Activated CD4-positive, alpha-beta T cell treated with anti-CD3 and anti-CD28 coated beads, Interleukin-2, Interleukin-6, amounts not matched to agents 100 ng/mL and 50 ng/mL, durations not matched to agents 16 hours and 8 hours (primary cell): ENCODE measurements at regions not wholly inside any gene's neighbourhood (a gene's known extent, or its start where the extent isn't known, plus 50 kb on each side); places are given as distances from the start of the nearest gene placed in this dataset.

Source experiments
- DNase-seq: peaks from one replicate; pipeline ENCODE4 v3.0.0-alpha.2; 2020

DNA sequence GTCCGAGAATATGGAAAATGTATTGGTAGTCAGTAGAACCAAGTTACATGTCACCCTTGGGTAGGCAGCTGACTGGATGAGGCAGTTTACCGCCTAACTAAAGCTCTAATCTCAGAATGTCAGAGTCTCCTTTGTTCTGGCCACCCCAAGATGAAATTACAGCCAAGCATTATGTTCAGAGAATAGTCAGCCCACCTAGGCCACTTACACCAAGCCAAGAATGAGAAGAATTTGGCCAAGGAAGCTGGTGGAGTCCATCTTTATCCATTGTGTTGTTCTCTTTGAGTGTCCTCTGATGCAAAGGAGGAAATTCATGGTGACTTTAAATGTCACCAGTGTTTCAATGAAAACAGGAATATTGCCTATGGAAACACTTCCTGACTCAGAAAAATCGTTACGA, 275.1 kb upstream of the MAP3K1 start:
- DNase-seq = no peak

DNA sequence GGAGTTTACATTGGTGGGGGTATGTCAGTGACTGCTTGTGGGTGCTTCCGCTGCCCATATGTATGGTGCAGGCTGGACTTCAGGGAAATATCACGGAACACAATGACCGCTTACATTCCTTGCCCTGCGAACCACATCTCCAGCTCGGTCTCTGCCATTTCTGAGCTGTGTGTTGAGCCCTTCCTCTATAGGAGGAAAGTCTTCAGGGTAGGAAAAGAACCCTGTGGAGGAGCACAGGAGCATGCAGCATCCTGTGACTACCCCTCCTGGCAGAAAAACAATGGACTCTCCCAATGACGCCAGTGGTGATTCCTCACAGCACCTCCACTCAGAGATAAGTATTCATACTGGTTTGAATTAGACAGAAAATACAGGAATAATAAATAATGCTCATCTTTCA, 276.8 kb upstream of the MAP3K1 start:
- DNase-seq = no peak

DNA sequence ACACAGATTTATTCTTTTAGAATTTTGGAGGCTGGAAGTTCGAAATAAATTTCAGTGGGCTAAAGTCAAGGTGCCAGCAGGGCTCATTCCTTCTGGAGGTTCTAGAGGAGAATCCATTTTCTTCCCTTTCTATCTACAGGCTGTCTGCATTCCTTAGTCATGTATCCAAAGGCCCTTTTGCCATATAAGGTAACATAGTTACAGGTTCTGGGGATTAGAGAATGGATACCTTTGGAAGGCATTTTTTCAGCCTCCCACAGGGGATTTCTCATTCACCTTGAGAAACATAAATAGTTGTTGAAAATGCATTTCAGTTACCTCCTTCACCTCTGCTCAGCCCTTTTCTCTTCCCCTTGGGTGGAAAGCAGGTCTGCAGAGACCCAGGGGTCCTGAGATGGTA, 280.0 kb upstream of the MAP3K1 start:
- no peak for DNase-seq

DNA sequence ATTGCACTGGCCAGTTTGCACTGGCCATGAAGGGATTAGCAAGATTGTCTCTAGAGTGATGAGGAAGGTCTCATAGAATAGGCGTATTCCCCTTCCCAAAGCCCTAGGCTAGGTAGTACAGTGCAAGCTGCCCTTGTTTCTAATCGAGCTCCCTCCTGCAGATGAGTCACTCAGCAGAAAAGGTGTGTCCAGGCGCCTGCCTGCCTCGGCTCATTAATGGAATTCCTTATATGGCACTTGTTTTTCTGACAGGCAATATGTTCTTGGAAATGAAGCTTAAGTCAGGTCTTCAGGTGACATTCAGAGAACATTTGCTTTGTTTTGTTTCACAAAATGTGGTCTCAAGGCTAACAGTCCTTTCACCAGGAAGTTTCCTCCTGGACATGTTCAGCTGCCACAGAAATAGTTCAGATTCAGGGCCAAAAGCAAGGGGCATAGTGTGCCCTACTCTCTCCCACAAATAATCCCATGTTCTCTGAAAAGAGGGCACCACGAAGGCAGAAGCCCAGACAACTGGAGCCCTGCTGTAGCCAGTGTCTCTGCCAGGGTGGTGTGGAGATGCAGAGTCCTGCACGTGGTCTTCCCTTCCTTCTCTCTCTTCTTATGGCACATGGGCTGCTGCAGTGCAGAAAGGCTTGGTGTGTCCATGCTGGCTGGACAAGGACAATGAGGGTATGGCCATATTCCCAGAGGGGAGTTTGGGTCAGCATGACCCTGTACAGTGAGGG, 281.1 kb upstream of the MAP3K1 start:
- DNase-seq = no peak

DNA sequence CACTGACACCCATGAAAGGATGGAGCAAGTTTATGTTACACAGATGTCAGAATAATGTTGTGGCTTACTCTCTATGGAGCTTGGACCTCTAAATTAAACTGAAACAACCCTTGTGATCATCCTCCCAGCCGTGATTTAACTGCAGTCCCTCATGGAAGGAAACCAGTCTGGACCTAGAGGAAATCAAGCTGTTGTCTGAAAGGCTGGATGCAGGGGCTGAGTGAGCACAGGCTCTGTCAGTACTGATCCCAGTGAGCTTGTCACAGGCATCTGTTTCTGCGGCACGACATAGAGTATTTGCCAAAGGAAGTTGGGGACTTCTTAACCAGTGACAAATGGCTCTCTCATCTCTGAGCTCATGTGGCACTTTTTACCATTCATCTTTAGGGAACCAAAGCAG, 282.9 kb upstream of the MAP3K1 start:
- DNase-seq = no peak

DNA sequence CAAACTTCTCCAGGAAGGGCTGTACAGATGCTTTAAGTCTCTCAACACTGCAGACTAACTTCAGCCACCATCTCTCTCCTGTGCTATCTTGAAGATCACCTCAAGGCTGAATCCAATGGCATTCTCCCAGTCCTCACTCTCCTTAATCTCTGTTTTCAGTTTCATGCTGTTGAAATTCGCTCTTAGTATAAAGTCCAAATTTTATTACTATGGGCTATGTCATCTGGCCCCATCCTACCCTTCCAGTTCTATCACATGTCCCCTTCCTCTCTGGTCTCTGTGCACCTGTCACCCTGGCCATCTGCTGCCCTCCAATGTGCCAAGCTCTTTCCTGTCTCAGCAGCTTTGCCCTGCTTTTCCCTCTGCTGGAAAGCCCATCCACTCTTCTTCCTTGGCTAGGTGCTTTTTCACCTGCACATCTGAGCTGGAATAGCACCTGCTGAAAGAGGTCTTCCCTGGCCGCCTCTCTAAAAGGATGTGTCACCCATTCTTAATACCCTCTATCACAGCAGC, 284.7 kb upstream of the MAP3K1 start:
- DNase-seq = no peak

DNA sequence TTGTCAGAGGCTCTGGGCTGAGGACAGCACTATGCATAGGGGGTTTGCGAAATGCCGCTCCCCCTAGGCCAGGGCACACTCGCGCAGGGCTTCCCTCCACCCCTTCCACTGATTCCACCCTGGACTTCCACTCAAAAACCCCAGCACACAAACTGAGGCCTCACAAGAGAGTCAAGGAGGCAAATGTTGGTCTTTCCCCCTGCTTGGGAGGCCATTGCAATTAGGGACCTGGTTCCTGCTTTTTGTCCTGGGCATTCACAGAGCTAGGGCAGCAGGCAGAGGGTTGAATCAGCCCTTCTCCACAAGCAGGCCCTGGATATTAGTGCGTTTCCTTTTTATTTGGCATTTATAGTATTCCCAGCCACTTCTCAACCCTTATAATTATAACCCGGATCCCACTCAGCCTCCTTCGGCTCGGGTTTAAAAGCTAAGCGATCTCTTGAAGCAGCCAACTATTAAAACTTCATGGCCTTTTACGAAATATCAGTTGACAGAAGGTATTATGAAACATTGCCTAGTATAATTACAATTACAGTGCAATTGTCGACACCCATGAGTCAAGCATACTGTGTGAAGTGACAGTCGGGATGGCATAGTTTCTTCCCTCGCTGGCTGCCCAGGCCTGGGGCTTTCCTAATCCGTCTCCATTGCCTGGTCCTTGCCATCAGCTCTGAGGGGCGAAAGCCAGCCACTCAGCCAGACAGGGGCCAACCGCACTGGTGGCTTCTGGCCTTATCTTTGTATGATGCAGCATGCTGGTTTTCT, 285.5 kb upstream of the MAP3K1 start:
- no peak for DNase-seq

DNA sequence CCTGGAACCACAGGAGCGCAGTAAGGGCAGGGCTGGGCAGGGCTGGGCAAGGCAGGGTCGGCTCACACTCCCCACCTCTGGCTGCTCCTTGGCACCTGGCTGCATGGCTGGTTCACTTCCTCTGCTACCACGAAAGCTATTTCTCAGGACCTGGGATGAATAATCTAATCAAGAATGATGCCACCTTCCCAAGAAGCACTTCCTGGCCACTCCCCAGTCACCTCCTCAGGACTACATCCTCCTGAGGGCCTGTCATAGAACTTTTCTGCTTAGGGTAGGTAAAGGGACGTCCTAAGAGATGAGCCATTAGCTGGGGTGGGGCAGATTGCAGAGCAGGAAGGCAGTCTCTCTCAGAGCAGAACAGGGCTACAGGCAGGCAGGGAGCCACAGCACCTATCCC, 288.2 kb upstream of the MAP3K1 start:
- DNase-seq = no peak

DNA sequence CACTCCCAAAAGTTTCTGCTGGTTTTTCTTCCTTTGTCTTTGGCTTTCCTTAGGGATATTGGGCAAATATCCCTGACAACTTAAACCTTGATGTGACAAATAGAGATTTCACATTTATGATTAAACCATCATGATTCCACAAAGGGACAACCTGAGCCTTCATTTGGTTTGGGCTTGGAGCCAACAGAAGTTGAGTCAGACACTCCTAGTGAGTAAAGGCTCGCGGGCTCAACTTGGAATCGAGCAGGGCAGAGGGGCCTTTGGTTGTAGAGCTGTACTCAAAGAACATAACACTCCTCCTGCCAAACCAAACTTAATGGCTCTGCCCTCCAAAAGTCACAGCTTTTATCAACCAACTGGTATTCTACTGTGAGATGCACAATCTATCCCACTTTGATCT, 290.2 kb upstream of the MAP3K1 start:
- no peak for DNase-seq

DNA sequence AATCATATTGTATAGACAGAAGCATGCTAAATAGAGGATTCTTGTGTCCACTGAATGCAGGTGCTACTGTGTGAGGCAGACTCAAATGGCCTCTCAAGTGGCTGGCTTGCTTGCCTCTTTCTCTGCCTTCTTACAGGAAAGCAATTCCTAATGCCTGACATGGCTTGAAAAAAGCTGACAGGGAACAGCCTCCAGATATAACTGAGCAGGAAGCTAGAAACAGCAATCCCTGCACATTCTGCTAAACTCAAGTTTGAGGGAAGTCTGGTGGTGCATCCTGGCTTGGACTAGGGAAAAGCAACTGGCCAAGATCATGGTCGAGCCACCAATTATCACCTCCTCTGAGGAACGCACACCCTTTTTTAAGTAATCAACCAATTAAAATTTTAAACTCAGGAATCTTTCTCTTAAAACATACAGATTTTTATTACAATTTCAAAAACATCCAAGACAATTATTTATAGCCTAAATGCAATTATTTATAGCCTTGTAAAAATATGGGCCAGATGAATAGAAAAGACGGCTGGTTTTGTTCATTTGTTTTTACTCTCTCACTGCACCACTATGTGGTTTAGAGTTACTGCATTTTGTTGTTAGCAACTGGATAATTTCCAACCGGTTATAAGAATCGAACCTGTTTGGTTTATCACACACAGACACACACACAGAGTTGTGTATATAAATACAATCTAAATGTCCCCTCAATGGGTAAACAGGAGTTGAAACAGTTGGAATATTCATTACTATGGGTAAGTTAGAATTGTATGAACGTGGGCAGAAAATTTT, 290.9 kb upstream of the ANKRD55 start:
- DNase-seq = no peak

DNA sequence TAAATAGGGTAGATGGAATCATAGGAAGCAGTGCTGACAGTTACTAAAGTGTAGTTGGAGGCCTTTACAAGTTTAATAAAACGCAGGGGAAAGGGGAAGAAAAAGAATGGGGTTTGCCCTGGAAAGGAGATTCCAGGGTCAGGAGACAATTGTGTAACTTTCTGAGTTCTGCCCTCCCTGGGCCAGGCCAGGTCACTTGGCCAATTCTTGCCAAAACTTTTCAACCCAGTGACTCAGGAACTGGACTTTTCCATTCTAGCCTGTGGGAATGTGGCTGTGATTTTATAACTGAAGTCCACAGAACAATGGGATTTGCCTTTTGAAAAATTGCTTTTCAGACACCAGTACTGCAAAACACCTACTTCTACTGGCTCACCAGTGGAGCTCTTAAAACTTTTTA, 289.8 kb upstream of the ANKRD55 start:
- no peak for DNase-seq

DNA sequence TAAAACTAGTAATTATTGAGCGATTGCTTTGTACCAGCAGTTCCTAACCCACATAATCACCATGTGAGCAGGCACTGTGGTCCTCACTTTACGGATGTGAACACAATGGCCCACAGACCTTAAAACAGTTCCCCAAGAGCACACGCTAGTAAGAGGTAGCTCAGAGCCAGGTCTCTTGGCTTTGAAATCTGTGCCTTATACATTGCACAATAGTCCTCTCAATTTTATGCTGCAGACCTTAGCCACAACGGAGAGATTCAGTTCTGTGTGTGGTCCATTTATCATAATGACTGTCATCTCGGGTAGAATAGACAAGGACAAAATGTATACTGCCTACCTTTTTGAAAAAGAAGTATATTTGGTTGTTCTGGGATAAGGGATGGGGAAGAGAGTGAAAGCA, 289.0 kb upstream of the ANKRD55 start:
- no peak for DNase-seq

DNA sequence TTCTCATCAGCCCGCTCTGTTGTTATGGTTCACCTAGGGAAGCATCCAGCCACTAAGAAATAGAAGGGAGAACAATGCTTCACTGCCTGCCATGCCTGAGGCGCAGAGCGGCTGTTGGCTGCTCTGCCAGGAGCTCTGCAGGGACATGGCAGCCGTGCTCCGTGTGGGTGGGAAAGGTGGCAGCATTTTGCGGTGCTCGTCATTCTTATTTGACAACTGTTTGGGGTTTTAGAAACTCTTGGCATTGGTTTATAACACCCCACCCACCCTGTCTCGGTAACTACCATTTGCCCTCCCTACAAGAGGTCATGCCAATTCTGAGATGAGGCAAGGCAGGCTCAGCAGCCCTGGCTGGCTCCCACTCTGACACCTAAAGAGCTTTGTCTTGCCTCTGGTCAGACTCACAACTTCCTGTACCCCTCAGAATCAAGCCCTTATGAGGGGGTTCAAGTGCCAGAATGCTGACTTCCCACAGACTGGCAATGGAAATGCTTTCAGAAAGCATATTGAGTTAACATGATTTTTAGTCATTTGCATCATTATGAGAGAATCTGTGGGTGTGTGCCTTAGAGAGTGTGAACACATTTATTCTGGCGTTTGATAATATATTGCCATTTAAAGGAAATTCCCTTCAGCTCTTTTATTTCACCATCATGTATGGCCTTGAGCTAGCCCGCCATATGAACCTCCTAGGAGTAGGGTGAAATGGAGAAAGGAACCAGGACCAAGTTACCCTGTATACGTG, 288.0 kb upstream of the ANKRD55 start:
- DNase-seq = no peak

DNA sequence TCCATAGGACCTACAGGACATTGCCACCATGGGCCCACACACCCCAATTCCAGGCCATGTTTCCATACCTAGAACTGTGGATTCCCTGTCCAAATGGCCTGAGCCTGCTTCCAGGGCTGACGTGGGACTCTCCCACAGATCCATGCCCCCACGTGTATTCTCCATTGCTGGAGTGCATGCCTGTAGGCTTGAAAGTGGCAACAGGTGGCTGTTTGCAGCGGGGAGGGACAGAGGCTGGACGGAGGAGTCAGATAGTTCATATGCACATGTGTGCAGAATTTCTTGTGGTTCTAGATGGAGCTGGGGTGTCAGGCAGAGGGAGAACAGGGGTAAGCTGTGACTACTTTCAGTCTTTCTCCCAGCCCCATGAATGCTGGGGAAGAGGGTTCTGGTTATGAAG, 285.7 kb upstream of the ANKRD55 start:
- DNase-seq = no peak

DNA sequence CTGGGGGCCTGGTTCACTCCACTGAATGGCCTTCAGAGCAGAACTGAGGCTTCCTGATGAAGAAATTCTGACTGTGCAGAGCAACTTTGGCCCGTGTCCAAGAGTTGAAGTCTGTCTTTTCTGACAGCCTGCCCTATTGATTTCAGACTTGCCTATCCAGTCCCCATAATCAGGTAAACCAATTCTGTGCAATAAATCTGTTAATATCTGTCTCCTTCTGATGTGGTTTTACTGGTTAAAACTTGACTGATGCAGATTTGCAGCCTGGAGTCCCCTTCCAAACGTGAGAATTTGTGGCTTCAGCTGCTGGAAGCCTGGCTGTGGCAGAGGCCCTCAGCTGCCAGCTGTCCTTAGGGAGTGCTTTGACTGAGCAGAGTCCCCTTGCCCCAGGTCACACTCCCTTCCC, 283.9 kb upstream of the ANKRD55 start:
- no peak for DNase-seq

DNA sequence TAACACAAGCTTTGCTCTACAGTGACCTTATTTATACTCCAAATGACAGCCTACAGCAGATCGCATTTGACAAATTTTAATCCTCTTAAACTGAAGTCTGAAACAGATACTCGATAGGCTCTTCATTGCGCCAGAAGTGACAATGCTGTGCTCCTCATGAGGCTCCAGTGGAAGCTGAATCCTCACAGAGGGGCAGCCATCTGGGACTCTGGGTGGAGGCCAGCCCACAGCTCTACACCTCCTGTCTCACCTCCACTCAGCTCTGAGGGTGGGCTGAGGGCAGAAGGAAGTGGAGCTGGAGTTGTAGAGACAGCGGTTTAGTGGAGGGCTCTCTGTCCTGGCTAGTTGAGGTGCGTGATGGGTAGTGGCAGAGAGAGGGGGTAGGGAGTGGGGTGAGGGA, 283.3 kb upstream of the ANKRD55 start:
- no peak for DNase-seq

DNA sequence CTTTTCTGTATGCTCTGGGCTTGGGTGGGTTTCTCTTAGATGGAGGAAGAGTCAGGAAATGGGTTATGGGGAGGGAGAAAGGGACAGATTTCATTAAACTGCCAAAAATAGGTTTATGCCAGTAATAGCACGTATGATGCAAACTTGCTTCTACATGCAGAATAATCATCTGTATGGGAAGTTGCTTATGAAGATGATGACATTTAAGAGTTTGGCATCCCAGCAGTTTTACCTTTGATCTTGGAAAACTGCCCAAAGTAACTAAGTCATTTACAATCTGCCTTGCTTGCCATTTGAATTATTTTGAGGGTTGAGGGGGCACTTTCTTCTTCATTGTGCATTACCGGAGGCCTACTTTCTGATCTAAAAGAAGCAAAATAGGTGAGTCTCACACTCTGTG, 282.9 kb upstream of the ANKRD55 start:
- DNase-seq = no peak

DNA sequence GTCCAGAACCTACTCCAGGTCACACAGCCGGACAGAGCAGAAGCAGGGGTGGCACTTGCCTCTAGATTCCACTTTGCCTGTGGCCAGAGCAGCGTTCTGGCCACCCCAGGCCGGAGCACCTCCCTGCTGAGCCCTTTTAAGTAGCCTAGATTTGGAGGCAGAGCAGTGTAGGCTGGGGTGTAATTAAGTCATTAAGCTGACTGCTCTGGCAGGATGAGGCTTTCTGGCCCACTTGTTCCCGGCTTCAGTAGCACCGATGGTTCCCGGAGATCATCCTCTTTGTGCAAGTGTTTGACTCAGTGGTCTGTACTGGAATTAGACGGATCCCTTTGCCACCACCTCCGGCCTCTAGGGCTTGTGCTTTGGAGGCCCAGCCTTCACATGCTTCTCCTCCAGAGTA, 281.9 kb upstream of the ANKRD55 start:
- DNase-seq = no peak

DNA sequence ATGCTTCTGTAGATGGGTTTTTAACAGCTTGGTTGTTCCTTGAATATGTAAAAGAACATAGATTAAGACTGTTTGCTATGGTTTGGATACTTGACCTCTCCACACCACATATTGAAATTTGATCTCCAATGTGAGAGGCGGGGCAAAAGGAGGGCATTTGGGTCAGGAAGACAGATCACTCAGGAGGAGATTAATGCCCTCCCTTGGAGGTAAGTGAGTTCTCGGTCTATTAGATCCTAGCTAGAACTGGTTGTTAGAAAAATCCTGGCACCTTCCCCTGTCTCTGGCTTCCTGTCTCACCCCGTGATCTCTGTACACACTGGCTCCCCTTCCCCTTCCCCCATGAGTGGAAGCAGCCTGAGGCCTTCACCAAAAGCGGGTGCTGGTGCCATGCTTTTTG, 281.1 kb upstream of the ANKRD55 start:
- DNase-seq = no peak

DNA sequence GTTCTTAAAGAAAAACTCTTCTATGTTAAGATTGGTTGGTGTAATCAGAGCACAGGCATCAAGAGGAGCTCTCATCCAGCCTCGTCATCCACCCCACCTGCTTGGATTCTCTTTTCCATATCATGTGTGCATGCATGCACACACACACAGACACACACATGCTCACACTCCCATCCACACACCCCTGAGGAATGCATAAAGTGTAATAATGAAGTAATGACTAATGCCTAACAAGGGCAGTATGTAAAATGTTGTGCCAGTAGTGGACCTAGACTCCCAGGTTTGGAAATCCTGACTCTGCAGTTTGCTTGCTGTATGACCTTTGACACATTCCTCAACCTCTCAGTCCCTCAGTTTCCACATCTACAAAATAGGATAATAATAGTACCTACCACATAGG, 280.0 kb upstream of the ANKRD55 start:
- no peak for DNase-seq

DNA sequence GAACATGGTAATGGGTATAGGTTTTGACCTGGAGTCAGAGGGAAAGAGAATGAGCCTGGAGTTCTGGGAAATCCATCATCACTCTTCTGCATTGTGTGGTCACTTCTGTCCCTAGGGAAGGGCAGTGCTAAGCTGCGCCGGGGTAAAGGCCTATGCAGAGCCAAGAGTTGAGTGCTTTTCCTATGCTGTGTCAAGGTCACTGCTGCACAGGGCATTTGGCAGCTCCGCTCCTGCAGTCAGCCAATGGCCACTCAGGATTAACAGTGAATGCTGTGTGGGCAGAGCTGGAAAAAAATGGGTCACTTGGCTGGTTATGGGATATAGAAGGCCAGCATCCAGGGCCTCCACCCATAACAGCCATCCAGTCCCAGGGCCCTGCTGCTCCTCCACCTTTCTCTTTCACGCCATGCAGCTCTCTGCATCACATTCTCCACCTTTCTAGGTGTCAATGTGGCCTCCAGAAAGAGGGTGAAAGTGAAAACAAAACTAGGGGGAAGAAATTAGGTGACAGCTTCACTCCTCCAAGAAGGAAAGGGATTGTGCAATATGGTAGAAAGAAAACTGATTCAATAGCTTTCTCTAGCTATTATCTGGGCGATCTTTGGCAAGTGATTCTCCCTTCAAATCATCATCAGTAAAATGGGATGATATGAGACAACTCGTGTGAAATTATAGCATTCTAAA, 279.3 kb upstream of the ANKRD55 start:
- DNase-seq = no peak

DNA sequence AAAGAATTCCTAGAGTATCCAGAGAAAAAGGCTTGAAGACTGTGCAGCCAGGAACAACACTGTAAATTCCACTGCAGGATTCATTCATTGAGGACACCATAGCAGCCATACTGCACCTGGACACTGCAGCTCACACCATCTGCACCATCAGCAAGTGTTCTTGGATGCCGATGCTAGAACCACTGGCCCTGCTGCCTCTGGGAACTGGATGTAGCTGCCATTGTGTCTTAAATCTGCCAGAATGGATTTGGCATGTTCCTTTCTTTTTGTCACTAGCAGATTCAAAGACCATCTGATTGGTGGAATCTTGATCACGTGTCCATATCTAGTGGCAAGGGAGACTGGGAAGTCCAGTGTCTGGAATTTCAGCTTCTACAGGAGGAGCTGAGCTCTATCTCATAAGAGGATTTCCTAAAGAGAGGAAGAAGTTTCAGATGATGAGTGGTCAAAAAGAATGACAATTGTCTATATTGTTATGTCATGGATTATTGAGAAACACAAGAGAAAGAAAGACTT, 278.3 kb upstream of the ANKRD55 start:
- no peak for DNase-seq
